ENCODE measurements at regions not wholly inside any gene's neighbourhood (a gene's known extent, or its start where the extent isn't known, plus 50 kb on each side); places are given as distances from the start of the nearest gene placed in this dataset.

- DNase-seq (ENCODE audit: low read depth in 2 of 2): no peak
Measured at GRCh38 chr14:32003585-32003984, 73.5 kb upstream of the ARHGAP5 start.

- no peak for DNase-seq (ENCODE audit: low read depth in 2 of 2)
Measured at GRCh38 chr14:32004300-32004699, 72.8 kb upstream of the ARHGAP5 start.

GRCh38 chr14:32005628-32006027, 71.5 kb upstream of the ARHGAP5 start:
- DNase-seq (ENCODE audit: low read depth in 2 of 2): no peak

- DNase-seq (ENCODE audit: low read depth in 2 of 2): no peak
Measured at GRCh38 chr14:32006263-32007110, 70.6 kb upstream of the ARHGAP5 start.

- DNase-seq (ENCODE audit: low read depth in 2 of 2): no peak
Measured at GRCh38 chr14:32007755-32008362, 69.2 kb upstream of the ARHGAP5 start.

- DNase-seq (ENCODE audit: low read depth in 2 of 2): no peak
Measured at GRCh38 chr14:32008602-32009193, 68.4 kb upstream of the ARHGAP5 start.

GRCh38 chr14:32009221-32009975, 67.7 kb upstream of the ARHGAP5 start:
- DNase-seq (ENCODE audit: low read depth in 2 of 2): no peak

- no peak for DNase-seq (ENCODE audit: low read depth in 2 of 2)
Measured at GRCh38 chr14:32009976-32010581, 67.0 kb upstream of the ARHGAP5 start.

- DNase-seq (ENCODE audit: low read depth in 2 of 2): no peak
Measured at GRCh38 chr14:32010604-32011125, 66.4 kb upstream of the ARHGAP5 start.

- no peak for DNase-seq (ENCODE audit: low read depth in 2 of 2)
Measured at GRCh38 chr14:32011225-32011624, 65.9 kb upstream of the ARHGAP5 start.

- no peak for DNase-seq (ENCODE audit: low read depth in 2 of 2)
Measured at GRCh38 chr14:32012062-32012461, 65.0 kb upstream of the ARHGAP5 start.

- no peak for DNase-seq (ENCODE audit: low read depth in 2 of 2)
Measured at GRCh38 chr14:32012571-32012970, 64.5 kb upstream of the ARHGAP5 start.

GRCh38 chr14:32013083-32013482, 64.0 kb upstream of the ARHGAP5 start:
- DNase-seq (ENCODE audit: low read depth in 2 of 2): no peak

GRCh38 chr14:32014057-32014456, 63.0 kb upstream of the ARHGAP5 start:
- no peak for DNase-seq (ENCODE audit: low read depth in 2 of 2)

- DNase-seq (ENCODE audit: low read depth in 2 of 2): no peak
Measured at GRCh38 chr14:32014498-32014897, 62.6 kb upstream of the ARHGAP5 start.

GRCh38 chr14:32015166-32015565, 61.9 kb upstream of the ARHGAP5 start:
- DNase-seq (ENCODE audit: low read depth in 2 of 2): no peak

GRCh38 chr14:32017587-32017986, 59.5 kb upstream of the ARHGAP5 start:
- no peak for DNase-seq (ENCODE audit: low read depth in 2 of 2)

- no peak for DNase-seq (ENCODE audit: low read depth in 2 of 2)
Measured at GRCh38 chr14:32018391-32019092, 58.6 kb upstream of the ARHGAP5 start.

- DNase-seq (ENCODE audit: low read depth in 2 of 2): no peak
Measured at GRCh38 chr14:32019276-32019675, 57.8 kb upstream of the ARHGAP5 start.

- no peak for DNase-seq (ENCODE audit: low read depth in 2 of 2)
Measured at GRCh38 chr14:32020882-32021281, 56.2 kb upstream of the ARHGAP5 start.

GRCh38 chr14:32021341-32021740, 55.8 kb upstream of the ARHGAP5 start:
- DNase-seq (ENCODE audit: low read depth in 2 of 2): no peak
